CD14-positive monocyte (primary cell): ENCODE measurements at regions not wholly inside any gene's neighbourhood (a gene's known extent, or its start where the extent isn't known, plus 50 kb on each side); places are given as distances from the start of the nearest gene placed in this dataset.

Experiments
- DNase-seq, 3 donors: peaks; one replicate each; pipeline ENCODE4 v3.0.0-alpha.2; 2011 to 2022
- H2AFZ ChIP-seq: 2 replicates; pipeline ENCODE4 v1.6.0; 2012; ENCODE audit warnings: mild to moderate bottlenecking, low read depth, low read length, inconsistent platforms; ENCODE audit not compliant: insufficient read depth, poor library complexity, severe bottlenecking
- H3K27ac ChIP-seq, 2 donors: 1 replicate in 1 of 2; 2 replicates in 1 of 2; pipeline ENCODE4 v1.5.1; 2012 to 2013; ENCODE audit warnings: low read length in 2 of 2, control low read depth in 1 of 2, inconsistent platforms in 1 of 2, low read depth in 1 of 2, mild to moderate bottlenecking in 1 of 2
- H3K27me3 ChIP-seq, 2 donors: one replicate each; pipeline versions ENCODE4 v1.6.0 to v1.6.1; 2011 to 2013; ENCODE audit warnings: low read length in 2 of 2; ENCODE audit not compliant: control insufficient read depth in 2 of 2, insufficient read depth in 2 of 2
- H3K36me3 ChIP-seq, 2 donors: replicated peaks in 1 of 2; 1 replicate in 1 of 2; 2 replicates in 1 of 2; pipeline versions ENCODE4 v1.5.1 to v1.6.1; 2012 to 2013; ENCODE audit warnings: low read length in 2 of 2, control low read depth in 1 of 2, inconsistent platforms in 1 of 2, mild to moderate bottlenecking in 1 of 2; ENCODE audit not compliant: insufficient read depth in 2 of 2, control insufficient read depth in 1 of 2
- H3K4me1 ChIP-seq, 2 donors: 1 replicate in 1 of 2; 2 replicates in 1 of 2; pipeline versions ENCODE4 v1.5.1 to v1.6.1; 2012 to 2013; ENCODE audit warnings: low read length in 2 of 2, control low read depth in 1 of 2, inconsistent platforms in 1 of 2, mild to moderate bottlenecking in 1 of 2, moderate library complexity in 1 of 2; ENCODE audit not compliant: insufficient read depth in 2 of 2, control insufficient read depth in 1 of 2
- H3K4me2 ChIP-seq: replicated peaks from 2 replicates; pipeline ENCODE3; 2012; ENCODE audit warnings: low read length, moderate library complexity, mild to moderate bottlenecking; ENCODE audit not compliant: poor library complexity, severe bottlenecking; ENCODE audit errors: extremely low read depth
- H3K4me3 ChIP-seq, 3 experiments: fragments of 200-600 bp in 1 of 3; sonication (generic) in 1 of 3; replicated peaks in 1 of 3; 1 replicate in 2 of 3; 2 replicates in 1 of 3; pipeline ENCODE4 v1.5.1; 2011 to 2013; ENCODE audit warnings: low read length in 3 of 3, mild to moderate bottlenecking in 3 of 3, control low read depth in 2 of 3, low read depth in 2 of 3, inconsistent platforms in 1 of 3, moderate library complexity in 1 of 3
- H3K79me2 ChIP-seq: 2 replicates; pipeline ENCODE4 v1.6.0; 2012; ENCODE audit warnings: mild to moderate bottlenecking, control low read depth, inconsistent platforms, low read length, moderate library complexity; ENCODE audit not compliant: insufficient read depth
- H3K9ac ChIP-seq: 2 replicates; pipeline ENCODE4 v1.6.0; 2017; ENCODE audit warnings: low read length, mild to moderate bottlenecking; ENCODE audit not compliant: insufficient read depth, poor library complexity, severe bottlenecking
- H3K9me3 ChIP-seq, 2 donors: replicated peaks in 1 of 2; 1 replicate in 1 of 2; 2 replicates in 1 of 2; pipeline versions ENCODE4 v1.5.1 to v1.6.1; 2012 to 2013; ENCODE audit warnings: low read length in 2 of 2, control low read depth in 1 of 2; ENCODE audit not compliant: control insufficient read depth in 1 of 2, insufficient read depth in 1 of 2
- H4K20me1 ChIP-seq: 2 replicates; pipeline ENCODE4 v1.6.0; 2012; ENCODE audit warnings: mild to moderate bottlenecking, low read length, control low read depth, moderate library complexity; ENCODE audit not compliant: insufficient read depth
- H3K27ac Mint-ChIP-seq, 7 donors: one replicate each; pipeline ENCODE4 v1.8.0; 2020; ENCODE audit warnings: mild to moderate bottlenecking in 7 of 7, mixed read lengths in 7 of 7, moderate library complexity in 6 of 7, inconsistent platforms in 2 of 7
- H3K27me3 Mint-ChIP-seq, 3 donors: one replicate each; pipeline ENCODE4 v1.8.0; 2021 to 2022; ENCODE audit warnings: low read depth in 3 of 3, mild to moderate bottlenecking in 3 of 3, mixed read lengths in 3 of 3, moderate library complexity in 3 of 3, inconsistent platforms in 1 of 3
- H3K36me3 Mint-ChIP-seq, 2 donors: one replicate each; pipeline ENCODE4 v1.8.0; 2020; ENCODE audit warnings: mixed read lengths in 2 of 2, inconsistent platforms in 1 of 2, mild to moderate bottlenecking in 1 of 2
- H3K4me1 Mint-ChIP-seq: one replicate; pipeline ENCODE4 v1.8.0; 2020; ENCODE audit warnings: mild to moderate bottlenecking, mixed read lengths
- H3K4me3 Mint-ChIP-seq, 2 donors: one replicate each; pipeline ENCODE4 v1.8.0; 2020; ENCODE audit warnings: mild to moderate bottlenecking in 2 of 2, mixed read lengths in 2 of 2, moderate library complexity in 1 of 2
- H3K9me3 Mint-ChIP-seq, 7 donors: one replicate each; pipeline ENCODE4 v1.8.0; 2020 to 2022; ENCODE audit warnings: mixed read lengths in 7 of 7, mild to moderate bottlenecking in 6 of 7, moderate library complexity in 6 of 7, inconsistent platforms in 2 of 7
- WGBS: methylation state at CpG from one replicate; pipeline ENCODE4 v1.1.5; 2013; ENCODE audit warnings: missing lambda C conversion rate; ENCODE audit not compliant: insufficient coverage; 5-methylcytosine and 5-hydroxymethylcytosine counted together
- intact Hi-C, 2 donors: fragments of 100-400 bp; cut with micrococcal nuclease; formaldehyde crosslinking; loops; one replicate each; pipeline versions ENCODE4 v1.15.0 to v1.15.1; 2023
- TF ChIP-seq, protein P1 (sequence below): fragments of 200-600 bp; IDR thresholded peaks from one replicate; pipeline ENCODE4 v1.8.0; 2022; ENCODE audit warnings: antibody characterized with exemption, mild to moderate bottlenecking

DNA sequence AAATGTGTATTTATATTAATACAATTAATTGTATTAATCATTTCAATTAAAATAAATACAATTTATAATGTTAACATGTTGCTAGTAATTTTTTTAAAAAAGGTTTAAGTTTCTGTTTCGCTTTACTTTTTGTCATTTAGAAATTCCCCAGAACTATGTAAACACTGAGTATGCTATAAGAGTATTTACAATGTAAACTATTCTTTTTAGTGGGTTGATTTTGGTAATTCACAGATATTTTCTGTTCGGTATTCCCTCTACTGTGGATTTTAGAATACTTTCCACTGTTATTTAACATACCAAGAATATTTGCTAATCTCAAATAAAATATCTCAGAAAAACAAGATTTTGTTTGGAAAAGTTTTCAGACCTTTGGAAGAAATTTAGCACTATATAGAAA is 1564.4 kb downstream of the EFNA5 start:
- Mint-ChIP-seq H3K4me3 (no peak overlapping the region), H3K4me1 (no peaks in the 10 kb centered on the region), H3K27ac (no peak overlapping the region), H3K36me3 (no peaks in the 10 kb centered on the region), H3K27me3 (no peaks in the 10 kb centered on the region), H3K9me3 (no peaks in the 10 kb centered on the region)
- intact Hi-C loops = no loop called here
- Histone ChIP-seq H3K27ac (no peak overlapping the region), H3K9me3 (no peaks in the 10 kb centered on the region), H3K79me2 (no peaks in the 10 kb centered on the region), H3K4me3 (no peak overlapping the region), H3K4me2 (no peak overlapping the region), H3K4me1 (no peaks in the 10 kb centered on the region), H2AFZ (no peak overlapping the region), H4K20me1 (no peaks in the 10 kb centered on the region), H3K36me3 (no peaks in the 10 kb centered on the region), H3K27me3 (no peaks in the 10 kb centered on the region), H3K9ac (no peak overlapping the region)
- no peak for DNase-seq
- no CpG with 5 or more reads among the region's 2 CpGs for WGBS
- TF ChIP-seq, protein P1, sequence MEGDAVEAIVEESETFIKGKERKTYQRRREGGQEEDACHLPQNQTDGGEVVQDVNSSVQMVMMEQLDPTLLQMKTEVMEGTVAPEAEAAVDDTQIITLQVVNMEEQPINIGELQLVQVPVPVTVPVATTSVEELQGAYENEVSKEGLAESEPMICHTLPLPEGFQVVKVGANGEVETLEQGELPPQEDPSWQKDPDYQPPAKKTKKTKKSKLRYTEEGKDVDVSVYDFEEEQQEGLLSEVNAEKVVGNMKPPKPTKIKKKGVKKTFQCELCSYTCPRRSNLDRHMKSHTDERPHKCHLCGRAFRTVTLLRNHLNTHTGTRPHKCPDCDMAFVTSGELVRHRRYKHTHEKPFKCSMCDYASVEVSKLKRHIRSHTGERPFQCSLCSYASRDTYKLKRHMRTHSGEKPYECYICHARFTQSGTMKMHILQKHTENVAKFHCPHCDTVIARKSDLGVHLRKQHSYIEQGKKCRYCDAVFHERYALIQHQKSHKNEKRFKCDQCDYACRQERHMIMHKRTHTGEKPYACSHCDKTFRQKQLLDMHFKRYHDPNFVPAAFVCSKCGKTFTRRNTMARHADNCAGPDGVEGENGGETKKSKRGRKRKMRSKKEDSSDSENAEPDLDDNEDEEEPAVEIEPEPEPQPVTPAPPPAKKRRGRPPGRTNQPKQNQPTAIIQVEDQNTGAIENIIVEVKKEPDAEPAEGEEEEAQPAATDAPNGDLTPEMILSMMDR = no peak

DNA sequence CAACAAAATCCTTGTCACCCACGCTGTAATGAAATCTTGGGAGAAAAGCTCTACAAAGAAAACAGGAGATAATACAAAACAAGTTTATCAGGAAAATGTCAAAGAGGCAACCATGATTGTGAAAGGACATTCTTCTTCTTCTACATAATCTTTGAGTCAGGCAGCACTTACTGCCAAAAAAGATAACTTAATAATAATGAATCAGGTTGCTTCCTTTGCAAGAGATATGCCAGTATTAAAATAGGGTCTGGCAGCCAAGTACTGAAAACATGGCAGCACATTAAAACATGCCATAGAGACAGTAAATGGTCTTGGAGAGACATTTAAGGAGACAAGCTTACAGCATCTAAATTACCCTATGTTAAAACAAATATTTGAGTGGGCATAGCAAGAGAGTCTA is 1573.4 kb downstream of the EFNA5 start:
- Histone ChIP-seq H3K9ac (no peak overlapping the region), H3K4me1 (no peaks in the 10 kb centered on the region), H3K27ac (no peak overlapping the region), H2AFZ (no peak overlapping the region), H4K20me1 (no peaks in the 10 kb centered on the region), H3K9me3 (no peaks in the 10 kb centered on the region), H3K79me2 (no peaks in the 10 kb centered on the region), H3K4me3 (no peak overlapping the region), H3K27me3 (no peaks in the 10 kb centered on the region), H3K36me3 (no peaks in the 10 kb centered on the region), H3K4me2 (no peak overlapping the region)
- no peak overlapping the region for H3K27ac Mint-ChIP-seq
- H3K36me3 Mint-ChIP-seq = no peaks in the 10 kb centered on the region
- WGBS = no CpG with 5 or more reads among the region's 1 CpG
- no peaks in the 10 kb centered on the region for H3K4me1 Mint-ChIP-seq
- no peaks in the 10 kb centered on the region for H3K27me3 Mint-ChIP-seq
- peaks cover 0 to 5% (median 2%) of the 10 kb centered on the region in 7 donors for H3K9me3 Mint-ChIP-seq
- no peak for DNase-seq
- intact Hi-C loops = no loop called here
- H3K4me3 Mint-ChIP-seq = no peak overlapping the region
- TF ChIP-seq, protein P1 = no peak
